ENCODE measurements at regions not wholly inside any gene's neighbourhood (a gene's known extent, or its start where the extent isn't known, plus 50 kb on each side); places are given as distances from the start of the nearest gene placed in this dataset.

GRCh38 chr5:105263515-105263914 is 1700.9 kb upstream of the NUDT12 start:
- TF ChIP-seq CTCF (IDR thresholded peaks at IDR 0.05) = no peak
- TF ChIP-seq EZH2 (IDR thresholded peaks at IDR 0.05; ENCODE audit: borderline replicate concordance, insufficient read depth, low read depth, low read length, poor library complexity, severe bottlenecking) = no peak
